IPS-NIHi7 (cell line): ENCODE measurements at regions not wholly inside any gene's neighbourhood (a gene's known extent, or its start where the extent isn't known, plus 50 kb on each side); places are given as distances from the start of the nearest gene placed in this dataset.

Source experiments
- DNase-seq: peaks from one replicate; pipeline ENCODE4 v3.0.0; 2012; ENCODE audit warnings: mixed read lengths; ENCODE audit errors: extremely low spot score

DNA sequence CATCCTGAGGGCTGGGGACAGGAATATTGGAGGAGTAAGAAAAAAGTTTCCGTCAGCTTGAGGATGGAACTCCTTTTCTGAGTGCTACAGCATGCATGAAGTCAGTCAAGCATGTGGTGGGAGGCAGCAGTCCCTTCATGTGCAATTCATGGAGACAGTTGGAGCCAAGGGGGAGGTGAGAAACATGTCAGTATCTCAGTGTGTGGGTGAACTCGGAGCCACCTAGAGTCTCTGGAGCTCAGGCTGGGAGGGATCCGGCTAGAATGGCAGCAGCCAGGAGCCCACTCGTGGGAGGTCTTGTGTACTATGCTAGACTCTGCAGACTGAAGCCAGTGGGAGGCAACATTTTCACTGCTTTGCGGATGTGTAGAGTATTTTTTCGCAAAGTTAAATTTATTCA lies 60.3 kb downstream of the AVPR1A start:
- DNase-seq = no peak

DNA sequence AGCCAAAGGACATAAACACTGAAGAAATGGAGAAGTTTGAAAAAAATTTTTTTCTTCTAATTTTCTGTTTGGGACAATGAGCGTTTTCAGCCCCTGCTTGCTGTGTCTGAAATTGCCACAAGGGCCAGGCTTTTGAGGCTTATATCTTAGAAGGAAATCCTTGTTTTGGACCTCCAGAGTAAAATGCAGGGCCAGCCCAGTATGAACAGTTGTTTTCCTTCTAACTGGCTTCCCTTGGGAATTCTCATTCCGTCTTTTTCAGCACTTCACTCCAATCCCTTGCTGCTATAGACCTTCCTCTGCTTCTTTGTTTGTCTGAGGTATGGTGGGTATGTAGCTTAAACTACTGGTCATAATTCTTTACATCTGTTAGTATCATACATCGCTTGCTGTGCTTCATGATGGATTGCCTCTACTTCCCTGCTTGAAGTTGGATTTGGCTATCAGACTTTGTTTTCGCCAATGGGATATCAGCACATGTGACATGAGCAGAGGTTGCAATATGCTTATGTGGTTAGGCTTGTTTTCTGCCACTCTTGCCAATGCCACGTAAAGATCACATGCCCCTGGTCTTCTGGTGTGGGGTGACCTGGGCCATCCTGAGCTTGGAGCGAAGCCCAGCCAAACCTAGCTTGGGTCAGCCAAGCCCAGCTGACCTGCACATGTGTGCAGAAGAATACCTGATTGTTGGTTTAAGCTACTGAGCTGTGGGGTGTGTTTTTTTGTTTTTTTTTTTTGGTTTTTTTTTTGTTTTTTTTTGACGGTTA lies 64.7 kb downstream of the AVPR1A start:
- DNase-seq = no peak

DNA sequence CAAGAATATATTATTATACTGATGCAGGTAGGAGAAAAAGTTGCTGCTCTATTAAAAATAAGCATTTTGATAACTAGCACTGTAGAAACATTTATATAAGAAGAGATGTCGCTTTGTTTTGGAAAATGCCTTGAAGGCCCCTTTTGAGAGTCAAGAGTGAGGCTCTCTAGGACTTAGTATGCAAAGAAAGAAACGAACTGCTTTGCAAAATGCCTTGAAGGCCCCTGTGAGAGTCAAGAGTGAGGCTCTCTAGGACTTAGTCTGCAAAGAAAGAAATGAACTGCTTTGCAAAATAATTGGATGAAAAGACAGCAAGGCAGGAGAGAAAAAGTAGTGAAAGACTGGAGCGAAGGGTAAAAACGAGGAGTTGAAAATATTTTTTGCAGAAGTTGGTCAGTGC lies 65.9 kb downstream of the AVPR1A start:
- DNase-seq = no peak

DNA sequence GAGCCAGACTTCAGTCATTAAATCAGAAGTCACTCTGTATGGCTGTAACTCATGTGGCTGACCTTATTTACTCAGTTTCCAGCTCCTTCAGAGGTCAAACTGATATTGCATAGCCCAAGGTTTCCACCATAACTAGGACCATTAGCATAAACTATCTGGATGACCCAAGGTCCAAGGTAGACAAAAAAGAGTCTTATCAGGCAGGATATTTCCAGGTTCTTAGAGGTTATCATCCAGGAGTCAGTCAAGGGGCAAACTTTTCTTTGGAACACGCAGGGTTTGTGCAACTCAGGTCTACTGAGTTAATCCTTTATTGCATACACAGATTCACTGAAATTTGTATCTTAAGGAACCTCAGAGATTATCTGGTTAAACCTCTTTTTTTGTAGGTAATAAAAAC lies 66.5 kb downstream of the AVPR1A start:
- DNase-seq = no peak

DNA sequence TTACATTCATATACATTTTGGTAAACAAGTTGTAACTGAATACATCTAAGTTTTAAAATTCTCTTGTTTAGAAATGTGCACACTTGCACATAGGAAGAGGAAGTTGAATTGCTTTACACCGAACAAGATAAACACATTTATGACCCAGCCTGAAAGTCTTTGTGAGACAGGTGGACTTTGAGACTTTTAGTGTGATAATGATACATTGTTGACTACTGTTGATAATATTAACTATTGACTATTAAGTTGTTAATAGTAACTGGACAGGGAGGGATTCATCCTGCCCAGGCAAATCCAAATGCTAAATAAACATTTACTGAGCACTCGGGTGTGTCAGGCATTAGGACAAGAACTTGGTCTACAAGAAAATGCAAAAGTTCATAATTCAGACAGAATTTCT lies 68.0 kb downstream of the AVPR1A start:
- DNase-seq = no peak

DNA sequence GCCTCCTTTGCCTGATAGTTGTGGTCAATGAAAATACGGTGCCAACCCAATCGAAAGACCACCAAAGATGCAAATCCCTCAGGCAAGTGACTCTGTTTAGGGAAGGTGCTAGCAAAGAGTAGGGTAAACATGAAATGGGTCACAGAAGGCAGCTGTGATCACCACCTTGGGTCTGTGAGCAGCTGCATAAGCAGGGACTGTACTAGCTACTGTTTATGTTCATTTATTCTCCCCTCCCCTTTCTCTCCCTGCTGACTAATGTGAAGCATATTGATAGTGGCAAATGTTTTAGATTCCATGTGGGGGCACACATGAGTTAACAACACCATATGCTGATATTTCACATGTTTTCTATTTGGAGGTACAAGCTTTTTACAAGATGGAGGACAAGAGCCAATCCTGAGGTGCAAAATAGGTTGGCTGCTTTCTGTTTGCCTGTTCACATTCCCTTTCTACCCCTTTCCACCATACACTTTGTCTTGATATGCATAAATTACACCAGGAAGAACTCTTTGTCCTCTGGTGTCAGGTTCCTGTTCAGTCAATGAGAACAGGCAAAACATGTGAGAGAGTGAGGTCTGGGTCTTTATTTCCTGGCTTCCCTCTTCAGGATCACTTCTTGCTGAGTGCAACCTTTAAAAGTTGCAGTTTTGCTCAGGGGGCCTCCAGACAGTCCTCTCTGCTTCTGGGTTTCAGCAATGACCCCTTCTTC lies 71.1 kb downstream of the AVPR1A start:
- DNase-seq = no peak

DNA sequence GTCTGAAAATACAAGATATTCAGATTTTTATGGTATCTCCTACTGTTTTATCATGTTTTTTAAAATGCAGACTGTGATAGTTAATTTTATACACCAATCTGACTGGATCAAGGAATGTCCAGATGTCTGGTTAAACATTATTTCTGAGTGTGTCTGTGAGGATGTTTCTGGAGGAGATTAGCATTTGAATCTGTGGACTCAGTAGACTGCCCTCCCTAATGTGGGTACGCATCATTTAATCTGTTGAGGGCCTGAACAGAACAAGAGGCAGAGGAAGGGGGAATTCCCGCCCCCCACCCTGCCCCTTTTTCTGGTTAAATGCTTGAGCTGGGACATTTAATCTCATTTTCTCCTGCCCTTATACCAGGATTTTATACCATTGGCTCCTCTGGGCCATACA lies 72.1 kb downstream of the AVPR1A start:
- DNase-seq = no peak

DNA sequence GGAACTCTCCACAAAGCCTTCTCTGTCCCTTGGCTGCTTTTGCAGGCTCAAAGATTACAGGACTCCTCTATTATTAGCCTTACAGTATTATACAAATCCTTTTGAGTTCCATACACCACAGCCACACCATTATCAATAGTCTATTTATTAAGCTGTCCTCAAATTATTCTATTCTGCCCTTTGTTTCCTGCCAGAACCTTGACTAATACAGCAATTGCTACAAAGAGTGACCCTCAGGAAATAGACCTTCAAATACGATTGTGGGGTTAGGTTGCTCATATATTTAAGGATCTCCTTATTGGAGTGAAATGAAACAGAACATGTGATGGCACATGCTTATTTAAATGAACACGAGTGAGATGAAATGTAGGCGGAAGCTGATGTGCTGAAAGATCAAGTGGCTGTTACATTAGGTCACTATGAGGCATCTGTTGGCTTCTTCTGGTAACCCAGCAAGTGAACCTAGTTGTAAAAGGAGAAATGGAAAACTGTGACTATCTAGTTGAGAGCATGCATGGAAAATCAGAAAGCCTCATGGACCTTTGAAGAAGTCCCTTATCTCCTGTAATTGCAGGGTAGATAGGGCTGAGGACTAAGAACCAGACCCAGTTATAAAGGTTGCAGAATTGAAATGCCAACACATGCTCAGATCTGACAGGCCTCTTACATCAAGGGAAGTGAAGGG lies 75.5 kb downstream of the AVPR1A start:
- DNase-seq = no peak

DNA sequence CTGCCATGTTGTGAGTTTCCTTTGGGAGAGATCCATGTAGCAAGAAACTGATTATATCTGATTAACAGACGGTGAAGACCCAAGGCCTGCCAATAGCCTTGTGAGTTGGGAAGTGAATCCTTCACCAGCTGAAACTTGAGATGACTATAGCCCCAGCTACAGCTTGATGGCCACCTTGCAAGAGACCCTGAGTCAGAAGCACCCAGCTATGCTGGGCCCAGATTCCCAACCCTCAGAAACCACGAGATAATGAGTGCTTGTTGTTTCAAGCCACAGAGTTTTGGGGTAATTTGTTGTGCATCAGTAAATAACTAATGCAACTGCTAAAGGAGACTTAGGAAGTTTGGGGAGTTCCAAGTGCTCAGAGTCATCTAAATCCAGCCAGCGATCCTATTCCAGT lies 80.3 kb downstream of the AVPR1A start:
- no peak for DNase-seq

DNA sequence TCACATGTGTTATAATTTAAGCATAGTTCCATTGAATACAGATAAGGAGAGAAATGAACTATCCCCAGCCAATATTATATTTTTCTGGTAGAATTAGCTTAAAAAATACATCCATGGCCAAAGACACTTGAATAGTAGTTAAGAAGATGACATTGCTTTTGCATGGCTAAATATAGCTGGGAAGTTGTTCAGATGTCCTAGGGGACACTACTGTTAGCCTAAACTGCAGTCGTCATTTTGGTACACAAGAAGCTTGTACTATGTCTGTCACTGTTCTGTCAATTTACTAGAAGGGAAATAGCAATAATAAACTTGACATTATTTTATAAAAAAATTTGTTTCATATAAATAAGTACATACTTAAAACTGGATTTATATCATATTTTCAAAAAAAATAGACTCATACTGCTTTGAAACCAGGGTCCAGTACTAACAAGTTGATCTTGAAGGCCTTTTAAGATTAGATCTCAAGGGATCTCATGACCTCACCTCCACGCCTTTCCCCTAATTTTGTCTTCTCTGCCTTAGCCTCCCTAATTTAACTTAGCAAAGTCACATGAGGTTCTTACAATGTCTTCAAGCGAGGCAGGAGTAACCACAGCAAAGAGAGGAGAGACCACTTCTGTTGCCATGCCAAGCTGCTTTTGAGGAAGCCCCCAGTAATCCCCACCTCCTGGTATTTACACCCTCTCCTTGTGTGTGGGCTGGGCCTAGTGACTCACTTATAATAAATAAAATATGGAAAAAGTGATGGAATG lies 81.0 kb downstream of the AVPR1A start:
- DNase-seq = no peak

DNA sequence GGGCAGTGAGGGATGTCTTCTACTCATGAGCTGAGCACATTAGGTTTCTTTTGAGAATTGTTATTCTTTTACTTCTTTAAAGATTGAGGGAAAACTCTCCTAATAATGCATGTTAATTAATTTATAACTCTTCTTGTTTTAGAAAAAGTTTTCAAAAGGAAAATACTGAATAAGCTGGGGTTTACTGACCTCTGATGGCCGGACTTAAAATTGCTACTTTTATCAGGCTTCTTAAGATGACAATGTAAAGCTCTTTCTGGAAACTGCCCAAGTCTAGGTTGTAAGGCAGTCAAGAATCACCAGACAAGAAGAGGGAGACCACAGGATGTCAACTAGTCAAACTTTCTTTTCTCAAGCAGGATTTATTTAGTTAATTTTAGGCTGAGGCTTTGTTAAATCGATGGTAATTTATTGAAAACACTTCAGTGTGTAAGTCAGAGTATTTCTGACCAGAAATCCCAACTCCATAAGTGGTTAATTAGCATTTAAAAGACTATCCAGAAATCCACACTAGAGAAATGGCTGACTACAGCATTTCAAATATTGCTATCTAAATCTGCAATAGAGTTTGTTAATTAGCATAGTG lies 82.1 kb downstream of the AVPR1A start:
- no peak for DNase-seq

DNA sequence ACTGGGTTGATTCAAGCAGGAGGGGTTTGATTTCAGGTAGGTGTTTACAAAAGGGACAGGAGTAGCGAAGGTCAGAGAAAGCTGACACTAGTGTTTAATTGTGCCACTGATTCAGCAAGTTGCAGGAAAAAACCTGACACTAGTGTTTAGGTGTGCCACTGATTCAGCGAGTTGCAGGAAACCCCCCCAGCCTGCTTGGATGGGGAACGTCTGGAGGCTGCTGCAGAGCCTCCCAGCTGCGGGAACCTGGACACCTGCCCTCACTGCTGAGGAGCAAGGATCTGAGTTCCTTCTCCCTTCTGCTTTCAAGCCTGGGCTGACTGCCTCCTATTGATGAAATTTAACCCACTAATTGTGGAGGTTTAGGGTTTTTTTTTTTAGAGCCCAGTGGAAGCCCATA lies 84.2 kb downstream of the AVPR1A start:
- peak; percentile 29 for DNase-seq

DNA sequence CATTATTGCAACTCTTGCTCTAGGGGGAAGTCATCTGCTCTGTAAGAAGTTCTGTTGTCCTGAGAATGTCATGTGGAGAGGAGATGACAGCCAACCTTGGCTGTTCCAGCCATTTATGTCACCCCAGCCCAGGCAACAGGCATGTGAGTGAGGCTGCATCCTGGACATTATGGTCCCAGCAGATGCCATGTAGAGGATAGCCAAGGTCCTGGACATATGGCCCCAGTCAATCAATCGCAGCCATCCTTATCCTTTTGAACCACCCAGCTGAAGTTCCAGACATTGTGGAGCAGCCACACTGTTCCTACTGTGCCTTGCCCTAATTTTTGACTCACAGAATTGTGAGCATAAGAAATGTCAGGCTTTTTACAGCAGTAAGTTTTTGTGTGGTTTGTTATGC lies 84.9 kb downstream of the AVPR1A start:
- DNase-seq = no peak

DNA sequence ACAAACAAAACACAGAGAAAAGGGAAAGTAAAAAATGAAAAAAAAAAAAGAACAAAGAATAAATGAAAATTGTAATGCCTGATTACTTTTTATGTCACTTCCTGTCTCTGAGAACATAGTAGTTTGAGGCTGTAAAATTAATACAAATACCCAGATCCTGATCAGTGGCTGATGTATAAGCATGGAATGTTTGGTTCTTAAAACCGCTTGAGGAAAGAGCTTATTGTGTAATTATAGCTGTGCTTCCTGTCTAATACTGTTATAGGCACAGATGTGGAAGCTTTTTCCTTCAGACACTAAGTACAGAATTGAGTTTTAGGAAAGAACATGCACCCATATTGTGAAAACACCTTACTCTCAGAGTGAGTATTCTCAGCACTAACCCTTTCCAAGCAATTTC lies 86.9 kb downstream of the AVPR1A start:
- DNase-seq = no peak

DNA sequence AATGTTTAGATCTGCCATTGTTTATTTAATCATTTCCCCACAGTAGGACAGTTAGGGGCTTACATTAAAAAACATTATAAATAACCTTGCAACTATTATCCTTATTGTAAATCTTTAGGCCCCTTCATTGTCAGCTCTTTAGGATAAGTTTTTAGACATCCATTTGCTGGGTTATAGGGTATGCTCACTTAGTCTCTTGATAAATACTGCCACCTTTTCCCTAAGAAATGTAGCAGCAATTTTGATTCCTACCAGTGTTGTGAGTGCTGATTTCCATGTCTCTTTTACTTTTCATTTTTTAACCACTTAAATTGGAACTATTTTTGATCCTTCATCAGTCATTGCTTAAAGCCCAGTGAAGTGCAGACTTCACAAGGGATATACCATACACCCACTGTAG lies 94.4 kb downstream of the AVPR1A start:
- no peak for DNase-seq

DNA sequence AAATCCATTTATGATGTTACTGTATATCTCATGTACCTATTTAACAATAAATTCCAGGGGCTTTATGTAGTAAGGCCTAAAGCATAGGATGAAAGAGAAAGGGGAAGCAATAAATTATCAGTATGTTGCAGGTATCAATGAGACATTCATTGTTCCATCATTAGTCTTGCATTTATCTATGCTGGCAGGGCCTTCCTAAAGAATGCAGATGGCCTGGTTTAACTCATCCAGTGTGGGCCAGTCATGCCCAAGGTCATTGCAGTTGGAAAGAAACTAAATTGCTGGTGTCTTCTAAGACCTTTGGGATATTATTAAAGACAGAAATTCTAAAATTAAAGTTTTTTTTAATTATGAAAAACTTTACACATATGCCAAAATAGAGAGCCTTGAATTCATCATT lies 98.3 kb downstream of the AVPR1A start:
- DNase-seq = no peak

DNA sequence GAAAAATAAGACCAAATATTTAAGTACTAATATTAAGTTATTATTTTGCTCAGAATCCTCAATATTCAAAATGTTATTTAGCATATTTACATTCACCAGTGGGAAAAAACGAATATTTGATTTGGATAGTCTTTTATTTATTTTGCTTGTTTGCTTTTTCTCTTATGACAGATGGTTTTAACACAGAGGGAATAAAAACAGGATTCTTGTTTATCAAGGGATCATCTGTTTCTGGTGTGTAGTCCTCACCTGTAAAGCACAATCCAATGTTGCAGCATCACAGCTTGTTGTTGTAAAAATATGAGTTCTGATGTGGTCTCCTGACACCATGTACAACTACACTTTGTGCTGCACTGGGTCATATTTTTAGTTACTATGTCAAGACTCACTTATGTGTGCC lies 103.9 kb downstream of the AVPR1A start:
- no peak for DNase-seq

DNA sequence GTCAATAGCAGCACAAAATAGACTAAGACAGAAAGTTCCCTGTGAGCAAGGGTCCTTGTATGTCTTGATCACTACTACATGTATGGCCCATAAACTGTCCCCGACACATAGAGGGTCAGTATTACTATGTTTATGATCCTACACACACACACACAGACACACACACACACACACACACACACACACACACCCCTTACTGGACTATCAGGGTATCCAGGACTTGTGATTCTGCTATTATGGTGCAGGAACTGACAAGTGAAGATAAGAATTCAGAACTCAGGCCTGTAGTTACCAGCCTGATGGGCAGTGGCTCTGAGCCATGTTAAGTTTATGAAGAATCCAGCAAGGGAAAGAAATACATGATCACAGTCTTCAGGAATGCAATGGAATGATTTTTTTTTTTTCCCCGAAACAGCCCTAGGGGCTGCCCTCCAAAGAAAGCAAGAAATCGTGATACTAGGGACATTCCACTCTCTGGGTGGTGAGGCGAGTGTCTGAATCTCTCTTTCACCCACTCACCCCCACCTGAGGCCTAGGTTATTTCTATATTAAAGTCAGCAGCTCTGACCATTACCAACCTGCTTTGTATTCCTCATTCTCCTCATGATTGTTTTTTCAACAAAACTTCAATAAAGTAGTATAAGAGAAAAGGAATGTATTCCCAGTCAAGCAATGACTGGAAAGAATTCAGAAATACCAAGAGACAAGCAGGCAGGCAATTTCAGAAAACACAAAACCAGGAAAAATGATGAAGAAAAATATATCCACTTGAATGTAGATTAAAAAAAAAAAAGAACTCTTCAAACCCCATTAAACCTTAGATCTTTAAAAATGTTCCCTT lies 105.8 kb downstream of the AVPR1A start:
- DNase-seq = no peak

DNA sequence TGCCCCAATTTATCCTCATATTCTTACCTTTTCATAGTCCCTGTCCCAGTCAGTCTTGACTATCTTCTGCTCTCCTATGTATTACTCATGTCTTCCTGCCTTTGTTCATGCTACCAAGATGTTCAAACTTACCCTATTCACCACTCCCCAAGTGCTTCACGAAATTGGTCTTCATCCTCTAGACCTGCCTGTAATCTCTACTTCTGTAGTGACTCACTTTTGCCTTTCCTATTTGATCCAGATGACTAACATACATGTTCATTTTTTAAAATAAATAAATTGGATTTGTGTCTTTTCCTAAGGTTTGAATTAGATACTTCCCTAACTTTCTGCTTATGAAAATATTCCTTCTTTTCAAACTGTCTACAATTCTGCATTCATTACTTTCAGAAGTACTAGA lies 107.7 kb upstream of the PPM1H start:
- no peak for DNase-seq

DNA sequence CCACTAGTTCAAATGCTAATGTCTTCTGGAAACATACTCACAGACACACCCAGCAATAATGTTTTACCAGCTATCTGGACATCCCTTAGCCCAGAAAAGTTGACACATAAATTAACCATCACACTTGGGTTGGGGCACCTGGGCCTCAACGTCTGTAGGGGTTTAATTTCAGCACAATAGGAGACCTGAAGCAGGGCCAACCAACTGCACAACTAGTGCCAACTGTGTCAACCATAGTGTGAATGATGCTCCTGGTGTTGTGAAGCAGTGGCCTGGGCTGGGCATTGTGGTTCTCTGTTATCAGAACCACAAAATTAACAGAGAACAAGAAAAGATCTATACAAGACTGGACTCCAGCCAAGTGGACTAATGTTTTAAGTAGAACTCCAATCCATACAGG lies 106.7 kb upstream of the PPM1H start:
- no peak for DNase-seq
